DOHH2 (cell line): ENCODE measurements at regions not wholly inside any gene's neighbourhood (a gene's known extent, or its start where the extent isn't known, plus 50 kb on each side); places are given as distances from the start of the nearest gene placed in this dataset.

Experiments
- CTCF ChIP-seq: fragments of 200-600 bp; sonication (generic); IDR thresholded peaks from one replicate; pipeline ENCODE4 v1.5.1; 2014; ENCODE audit warnings: antibody characterized with exemption, mild to moderate bottlenecking, low read depth, low read length; ENCODE audit not compliant: poor library complexity, severe bottlenecking
- EZH2phosphoT487 ChIP-seq: fragments of 200-600 bp; sonication (generic); IDR thresholded peaks from 2 replicates; pipeline ENCODE4 v1.6.1; 2017; ENCODE audit warnings: borderline replicate concordance, mild to moderate bottlenecking, antibody characterized with exemption, low read length, moderate library complexity, mixed read lengths

- no peak for TF ChIP-seq CTCF
- no peak for TF ChIP-seq EZH2phosphoT487
Observed at GRCh38 chr6:113050979-113051378, 703.8 kb downstream of the RFPL4B start.
